BJ (cell line): ENCODE measurements at regions not wholly inside any gene's neighbourhood (a gene's known extent, or its start where the extent isn't known, plus 50 kb on each side); places are given as distances from the start of the nearest gene placed in this dataset.

Source experiments
- CTCF ChIA-PET: fragments of 350-600 bp; formaldehyde crosslinking; extraction: SDS; loops from one replicate; lab custom pipeline; 2021; ENCODE audit warnings: antibody characterized with exemption, inconsistent platforms; lab: Yijun Ruan, JAX
- POLR2A ChIA-PET: fragments of 300-600 bp; sonication (Branson Sonifier 250); formaldehyde crosslinking; extraction: SDS; loops from one replicate; lab custom pipeline; 2021; ENCODE audit warnings: antibody characterized with exemption; lab: Charles Lee
- DNase-seq: peaks from one replicate; pipeline ENCODE4 v3.0.0-alpha.2; 2011; ENCODE audit warnings: low read depth
- H3K27me3 ChIP-seq: 2 replicates; pipeline ENCODE4 v1.6.0; 2011; ENCODE audit warnings: low read length; ENCODE audit not compliant: control insufficient read depth, insufficient read depth
- H3K36me3 ChIP-seq: 2 replicates; pipeline ENCODE4 v1.5.1; 2011; ENCODE audit warnings: low read length; ENCODE audit not compliant: control insufficient read depth, insufficient read depth
- H3K4me3 ChIP-seq: 2 replicates; pipeline ENCODE4 v1.5.1; 2011; ENCODE audit warnings: low read depth, mild to moderate bottlenecking, control low read depth, low read length
- TF ChIP-seq, protein P1 (sequence below): IDR thresholded peaks from 2 replicates; pipeline ENCODE4 v1.5.1; 2011; ENCODE audit warnings: low read depth, mild to moderate bottlenecking, control low read depth, inconsistent platforms, low read length, moderate library complexity; ENCODE audit not compliant: insufficient read depth

DNA sequence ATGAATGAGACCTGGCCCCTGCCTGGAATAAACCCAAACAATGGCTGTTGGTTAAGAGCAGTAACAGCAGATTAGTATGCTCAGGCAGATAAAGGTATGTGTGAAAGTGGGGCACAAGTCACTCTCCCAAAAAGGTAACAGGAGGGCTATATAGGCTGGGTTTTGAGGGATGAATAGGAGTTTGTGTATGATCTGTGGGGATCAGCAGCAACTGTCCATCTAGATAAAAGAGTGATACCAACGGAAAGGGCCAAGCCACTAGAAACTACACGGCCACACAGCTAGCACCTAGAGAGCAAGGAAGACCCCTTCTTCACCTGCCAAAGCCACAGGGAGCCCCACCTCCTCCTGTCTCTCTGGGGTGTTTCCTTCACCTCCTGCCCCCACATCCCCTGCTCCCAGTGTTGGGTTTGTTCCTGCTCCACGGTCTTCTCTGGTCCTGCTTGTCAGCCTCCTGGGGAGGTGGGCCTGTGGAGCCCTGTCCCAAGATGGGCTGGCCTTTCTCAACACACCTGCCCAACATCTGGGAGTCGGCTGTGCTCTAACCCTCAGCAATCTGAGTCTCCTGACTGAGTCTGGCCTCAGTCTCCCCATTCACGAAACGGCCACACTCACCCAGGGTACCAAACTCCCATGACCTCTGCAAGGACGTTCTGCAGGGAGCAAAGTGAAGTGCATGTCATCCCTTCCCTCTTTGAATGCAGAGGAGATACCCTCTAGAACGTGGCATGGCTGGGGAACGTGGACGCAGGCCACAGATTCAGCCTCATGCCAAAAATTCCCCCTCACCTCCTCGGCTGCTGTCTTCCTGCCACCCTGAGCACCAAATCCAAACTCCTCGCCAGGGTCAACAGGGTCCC lies 108.2 kb downstream of the NCOR2 start:
- ChIA-PET POLR2A (no interaction called here), CTCF (no interaction called here)
- Histone ChIP-seq H3K36me3 (peaks cover 18% of the 10 kb centered on the region), H3K4me3 (no peak overlapping the region), H3K27me3 (no peaks in the 10 kb centered on the region)
- DNase-seq, result no peak
- TF ChIP-seq, protein P1, sequence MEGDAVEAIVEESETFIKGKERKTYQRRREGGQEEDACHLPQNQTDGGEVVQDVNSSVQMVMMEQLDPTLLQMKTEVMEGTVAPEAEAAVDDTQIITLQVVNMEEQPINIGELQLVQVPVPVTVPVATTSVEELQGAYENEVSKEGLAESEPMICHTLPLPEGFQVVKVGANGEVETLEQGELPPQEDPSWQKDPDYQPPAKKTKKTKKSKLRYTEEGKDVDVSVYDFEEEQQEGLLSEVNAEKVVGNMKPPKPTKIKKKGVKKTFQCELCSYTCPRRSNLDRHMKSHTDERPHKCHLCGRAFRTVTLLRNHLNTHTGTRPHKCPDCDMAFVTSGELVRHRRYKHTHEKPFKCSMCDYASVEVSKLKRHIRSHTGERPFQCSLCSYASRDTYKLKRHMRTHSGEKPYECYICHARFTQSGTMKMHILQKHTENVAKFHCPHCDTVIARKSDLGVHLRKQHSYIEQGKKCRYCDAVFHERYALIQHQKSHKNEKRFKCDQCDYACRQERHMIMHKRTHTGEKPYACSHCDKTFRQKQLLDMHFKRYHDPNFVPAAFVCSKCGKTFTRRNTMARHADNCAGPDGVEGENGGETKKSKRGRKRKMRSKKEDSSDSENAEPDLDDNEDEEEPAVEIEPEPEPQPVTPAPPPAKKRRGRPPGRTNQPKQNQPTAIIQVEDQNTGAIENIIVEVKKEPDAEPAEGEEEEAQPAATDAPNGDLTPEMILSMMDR, result no peak

DNA sequence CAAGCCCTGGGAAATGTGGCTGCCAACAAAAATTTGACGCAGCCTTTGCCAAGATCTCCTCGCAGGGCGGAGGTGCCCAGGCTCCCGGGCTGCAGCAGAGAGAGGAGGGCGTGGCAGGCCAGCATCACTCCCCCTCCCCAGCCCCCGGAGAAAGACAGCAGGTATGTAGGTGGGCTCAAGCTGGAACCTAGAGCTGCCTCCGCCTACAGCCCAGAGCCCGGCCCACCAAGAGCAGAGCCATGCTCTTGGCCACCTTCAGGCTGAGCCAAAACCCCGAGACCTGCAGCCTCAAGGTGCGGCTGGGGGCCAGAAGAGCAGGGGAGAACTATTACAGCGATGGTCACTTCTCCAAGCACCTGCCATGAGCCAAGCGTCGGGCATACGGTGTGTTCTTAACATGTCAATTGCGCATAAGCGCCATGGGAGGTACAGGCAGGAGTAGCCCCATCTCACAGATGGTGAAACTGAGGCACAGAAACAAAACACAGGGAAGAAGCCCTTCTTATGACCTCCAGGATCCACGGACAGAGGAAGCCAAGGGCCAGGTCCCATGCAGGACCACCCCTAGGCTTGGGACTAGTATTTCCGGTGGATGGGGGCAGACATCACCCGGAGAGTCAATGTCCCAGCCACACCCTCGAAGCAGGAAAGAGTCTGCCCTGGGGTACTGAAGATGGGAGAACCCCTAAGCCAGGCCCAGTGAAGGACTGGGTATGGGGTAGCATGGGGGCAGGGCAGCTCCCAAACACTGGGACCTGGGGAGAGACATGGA lies 109.0 kb downstream of the NCOR2 start:
- ChIA-PET CTCF (no interaction called here), POLR2A (no interaction called here)
- Histone ChIP-seq H3K27me3 (no peaks in the 10 kb centered on the region), H3K36me3 (peaks cover 19% of the 10 kb centered on the region), H3K4me3 (no peak overlapping the region)
- no peak for DNase-seq
- TF ChIP-seq, protein P1, result no peak

DNA sequence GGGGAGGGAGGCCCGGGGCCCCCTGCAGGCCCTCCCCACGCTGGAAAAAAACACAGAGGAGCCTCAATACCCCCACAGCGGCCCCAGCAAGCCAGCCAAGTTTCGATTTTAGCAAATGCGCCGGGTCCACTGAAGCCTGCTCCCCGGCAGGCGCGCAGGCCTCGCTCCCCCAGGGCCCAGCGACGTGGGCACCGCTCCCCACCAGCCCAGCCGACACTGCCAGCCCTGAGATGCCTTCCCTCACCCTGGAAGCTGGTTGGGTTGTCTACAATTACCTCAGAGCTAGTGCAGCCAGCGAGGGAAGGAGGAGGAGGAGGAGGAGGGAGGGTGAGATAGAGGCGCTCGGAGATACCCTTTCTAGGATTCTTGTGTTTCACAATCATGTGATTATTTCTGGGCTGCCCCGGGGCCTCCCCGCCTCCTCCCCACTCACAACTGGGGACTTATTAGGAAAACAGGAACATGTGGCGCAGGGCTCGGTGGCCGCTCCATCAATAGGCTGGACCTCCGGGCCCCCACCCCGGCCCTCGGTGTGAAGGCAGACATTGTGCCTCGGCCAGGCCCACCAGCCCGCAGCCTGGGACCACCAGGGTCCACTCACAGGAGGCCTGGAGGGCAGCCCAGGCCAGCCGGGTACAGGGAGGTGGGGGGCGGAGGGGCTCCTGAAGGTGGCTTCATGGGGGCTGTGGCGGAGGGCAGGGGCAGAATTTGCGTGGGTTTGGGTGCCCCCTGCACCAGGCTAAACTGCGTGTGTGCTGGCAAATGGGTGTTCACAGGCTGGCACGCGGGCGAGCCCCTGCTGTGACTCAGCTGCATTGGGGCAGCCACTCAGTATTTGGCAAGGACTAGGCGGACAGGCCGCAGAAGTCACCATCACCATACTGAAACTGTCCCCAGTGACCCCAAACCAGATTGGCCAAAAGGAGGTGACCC lies 109.9 kb downstream of the NCOR2 start:
- peak; percentile 45 for DNase-seq
- CTCF ChIA-PET, result no interaction called here
- TF ChIP-seq, protein P1, result no peak
- POLR2A ChIA-PET, result interaction anchor here (0.6 kb wide), 1 partner anchor 56 kb away, joined by 3 read pairs; no protein-coding TSS in a partner anchor
- Histone ChIP-seq H3K27me3 (no peaks in the 10 kb centered on the region), H3K4me3 (peak overlapping the region; percentile 13; the same call in 1 of the 2 replicates), H3K36me3 (peaks cover 19% of the 10 kb centered on the region)

DNA sequence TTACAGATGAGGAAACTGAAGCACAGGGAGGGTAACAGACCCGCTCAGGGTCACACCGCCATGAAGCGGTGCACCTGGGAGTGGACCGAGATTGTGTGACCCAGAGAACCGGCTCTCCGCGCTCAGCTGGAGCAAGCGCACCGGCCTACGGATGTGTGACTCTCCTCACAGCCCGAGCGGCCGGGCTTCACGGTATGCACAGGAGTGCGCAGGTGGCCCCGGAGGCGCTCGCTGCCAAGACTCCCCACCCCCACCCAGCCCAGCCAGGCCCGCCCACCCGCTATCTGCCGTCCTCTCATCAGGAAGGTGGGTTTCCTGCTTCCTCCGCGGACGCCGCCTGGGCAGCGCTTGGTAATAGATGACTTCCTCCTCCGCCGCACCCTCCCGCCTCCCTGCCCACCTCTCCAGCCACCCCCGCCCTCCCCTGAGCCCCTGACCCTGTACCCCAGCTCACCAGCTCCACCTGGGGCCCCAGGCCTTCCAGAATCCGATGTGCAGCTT lies 110.7 kb downstream of the NCOR2 start:
- Histone ChIP-seq H3K36me3 (peaks cover 18% of the 10 kb centered on the region), H3K4me3 (no peak overlapping the region), H3K27me3 (no peaks in the 10 kb centered on the region)
- CTCF ChIA-PET, result no interaction called here
- TF ChIP-seq, protein P1, result no peak
- POLR2A ChIA-PET, result no interaction called here
- DNase-seq, result no peak
